Duodenal mucosa (tissue), 2 donors: ENCODE measurements at regions not wholly inside any gene's neighbourhood (a gene's known extent, or its start where the extent isn't known, plus 50 kb on each side); places are given as distances from the start of the nearest gene placed in this dataset.
"Not testable (repeated sequence)": the region's sequence is repeated elsewhere in the genome, so short reads cannot be mapped to it uniquely, and the experiment has no call there.

Experiments
- H3K27ac ChIP-seq: one replicate; pipeline ENCODE4 v1.7.0; 2013; ENCODE audit warnings: low read depth, low read length
- H3K27me3 ChIP-seq, 2 donors: one replicate each; pipeline ENCODE4 v1.7.0; 2013; ENCODE audit warnings: low read length in 2 of 2, control low read depth in 1 of 2; ENCODE audit not compliant: insufficient read depth in 2 of 2, control insufficient read depth in 1 of 2
- H3K36me3 ChIP-seq, 2 donors: one replicate each; pipeline ENCODE4 v1.7.0; 2013; ENCODE audit warnings: low read length in 2 of 2, control low read depth in 1 of 2; ENCODE audit not compliant: insufficient read depth in 2 of 2, control insufficient read depth in 1 of 2
- H3K4me1 ChIP-seq, 2 donors: one replicate each; pipeline ENCODE4 v1.7.0; 2013; ENCODE audit warnings: low read length in 2 of 2, control low read depth in 1 of 2; ENCODE audit not compliant: insufficient read depth in 2 of 2, control insufficient read depth in 1 of 2
- H3K4me3 ChIP-seq, 2 donors: one replicate each; pipeline ENCODE4 v1.7.0; 2013; ENCODE audit warnings: low read length in 2 of 2, low read depth in 1 of 2
- H3K9ac ChIP-seq, 2 donors: one replicate each; pipeline ENCODE4 v1.7.0; 2013; ENCODE audit warnings: low read length in 2 of 2, low read depth in 1 of 2
- H3K9me3 ChIP-seq, 2 donors: one replicate each; pipeline ENCODE4 v1.7.0; 2013; ENCODE audit warnings: low read length in 2 of 2, control low read depth in 1 of 2; ENCODE audit not compliant: control insufficient read depth in 1 of 2

DNA sequence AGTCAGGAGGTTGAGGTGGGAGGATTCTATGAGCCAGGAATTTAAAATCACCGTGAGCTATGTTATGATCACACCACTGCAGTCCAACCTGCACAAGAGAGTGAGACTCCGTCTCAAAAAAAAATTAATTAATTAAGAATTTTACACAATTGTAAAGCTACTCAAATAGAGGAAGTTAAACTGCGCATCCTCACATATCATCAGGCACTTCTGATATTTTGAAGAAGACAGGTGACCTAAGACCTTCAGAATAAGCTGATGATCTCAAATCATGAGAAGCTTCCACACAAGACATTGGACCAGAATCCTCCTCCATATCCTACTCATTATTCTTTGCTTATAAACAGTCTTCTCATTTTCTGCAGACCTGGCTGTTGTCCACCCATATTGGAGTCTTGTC, 800.9 kb downstream of the TMEM121 start:
- H3K27ac ChIP-seq, result no peak overlapping the region

DNA sequence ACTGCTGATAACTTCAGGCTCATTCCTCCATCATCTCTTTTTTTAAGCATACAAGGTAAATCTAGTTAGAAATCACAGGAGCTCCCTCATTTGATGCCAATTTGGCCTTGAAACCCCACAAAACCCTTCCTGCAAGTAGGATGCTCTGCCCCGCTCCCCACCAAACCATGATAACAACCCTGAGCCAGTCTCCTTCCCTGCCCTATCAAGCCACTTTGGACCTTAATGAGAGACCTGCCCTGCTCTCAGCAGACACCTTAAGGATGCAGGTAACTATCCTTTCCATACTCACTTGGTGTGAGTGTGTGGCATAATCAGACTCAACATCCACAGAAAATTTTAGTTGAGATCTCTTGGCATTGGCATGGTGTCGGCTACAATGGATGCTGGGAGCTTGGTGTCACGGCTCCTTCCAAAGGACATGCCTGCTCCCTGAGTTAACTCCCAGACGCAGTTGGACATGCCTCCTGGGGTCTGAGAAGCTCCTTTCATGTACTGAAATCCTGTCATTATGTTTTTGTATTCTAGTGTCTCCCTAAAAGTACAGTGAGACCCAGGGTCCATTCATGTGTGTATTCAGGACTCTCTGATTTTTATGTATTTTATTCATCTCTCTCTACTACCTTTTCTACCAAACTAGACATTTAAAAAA, 801.4 kb downstream of the TMEM121 start:
- H3K36me3 ChIP-seq, H3K4me3 ChIP-seq, H3K9me3 ChIP-seq, H3K27ac ChIP-seq, H3K4me1 ChIP-seq, H3K9ac ChIP-seq, H3K27me3 ChIP-seq: not testable (repeated sequence)

More for the DNA sequence above, 800.9 kb downstream of the TMEM121 start:
- Histone ChIP-seq H3K9ac (no peak overlapping the region), H3K27me3 (peaks cover 0 to 3% of the 10 kb centered on the region in 2 donors), H3K4me3 (no peak overlapping the region), H3K9me3 (no peaks in the 10 kb centered on the region), H3K36me3 (no peaks in the 10 kb centered on the region), H3K4me1 (no peaks in the 10 kb centered on the region)

DNA sequence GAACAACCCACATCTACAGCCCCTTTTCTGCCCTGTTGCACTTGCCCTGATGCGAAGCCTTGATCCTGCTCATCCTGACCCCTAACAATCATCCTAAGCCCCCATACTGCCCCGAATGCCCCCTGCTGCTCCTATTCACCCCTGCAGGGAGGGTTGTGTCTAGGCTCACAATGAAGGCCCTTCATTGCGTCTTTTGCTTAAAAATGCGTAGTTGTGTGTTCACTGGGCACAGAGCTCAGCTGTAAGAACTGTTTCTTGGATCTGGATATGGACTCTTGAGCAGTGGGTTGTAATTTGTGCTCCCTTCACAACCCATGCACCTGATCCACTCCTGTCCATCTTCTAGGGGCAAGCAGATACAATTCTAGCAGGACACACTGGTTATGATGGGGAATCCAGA, 802.9 kb downstream of the TMEM121 start:
- H3K36me3 ChIP-seq, H3K4me3 ChIP-seq, H3K27ac ChIP-seq, H3K27me3 ChIP-seq, H3K9ac ChIP-seq, H3K4me1 ChIP-seq, H3K9me3 ChIP-seq: not testable (repeated sequence)

DNA sequence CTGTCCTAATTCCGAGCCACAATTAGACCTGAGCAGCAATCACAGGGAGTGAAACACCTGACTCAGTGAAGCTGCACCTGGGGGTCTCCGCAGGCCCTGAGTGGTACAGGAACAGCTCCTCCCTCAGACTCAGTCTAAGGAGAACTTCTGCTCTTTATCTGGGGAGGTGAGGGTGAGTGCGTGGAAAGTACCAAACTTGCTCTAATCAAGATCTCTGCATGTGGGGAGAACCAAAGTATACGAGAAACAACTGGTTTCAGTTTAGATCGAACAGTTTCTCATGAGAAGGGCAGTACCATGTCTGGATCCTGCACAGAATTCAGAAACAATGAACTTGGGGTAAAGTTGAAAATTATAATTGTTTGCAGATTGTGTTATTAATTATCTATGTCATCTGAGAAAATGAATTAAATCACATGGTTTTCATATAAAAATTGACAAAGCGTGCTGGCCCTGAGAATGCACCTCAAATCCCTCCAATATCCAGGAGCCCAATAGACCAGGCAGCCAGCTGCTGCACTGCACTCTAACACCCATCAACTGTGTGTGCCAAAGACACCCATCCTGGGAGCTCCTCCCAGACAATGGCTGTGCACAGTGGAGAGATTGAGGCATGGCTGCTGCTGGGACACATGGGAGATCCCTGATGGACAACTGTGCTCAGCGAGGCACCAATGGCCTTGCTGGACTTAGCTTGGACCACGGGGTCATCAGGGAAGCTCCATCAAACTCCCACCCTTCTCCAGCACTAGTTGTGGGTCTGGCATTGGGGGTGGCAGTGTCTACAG, 803.8 kb downstream of the TMEM121 start:
- H3K27ac ChIP-seq, H3K27me3 ChIP-seq, H3K9ac ChIP-seq, H3K36me3 ChIP-seq, H3K4me1 ChIP-seq, H3K9me3 ChIP-seq, H3K4me3 ChIP-seq: not testable (repeated sequence)

DNA sequence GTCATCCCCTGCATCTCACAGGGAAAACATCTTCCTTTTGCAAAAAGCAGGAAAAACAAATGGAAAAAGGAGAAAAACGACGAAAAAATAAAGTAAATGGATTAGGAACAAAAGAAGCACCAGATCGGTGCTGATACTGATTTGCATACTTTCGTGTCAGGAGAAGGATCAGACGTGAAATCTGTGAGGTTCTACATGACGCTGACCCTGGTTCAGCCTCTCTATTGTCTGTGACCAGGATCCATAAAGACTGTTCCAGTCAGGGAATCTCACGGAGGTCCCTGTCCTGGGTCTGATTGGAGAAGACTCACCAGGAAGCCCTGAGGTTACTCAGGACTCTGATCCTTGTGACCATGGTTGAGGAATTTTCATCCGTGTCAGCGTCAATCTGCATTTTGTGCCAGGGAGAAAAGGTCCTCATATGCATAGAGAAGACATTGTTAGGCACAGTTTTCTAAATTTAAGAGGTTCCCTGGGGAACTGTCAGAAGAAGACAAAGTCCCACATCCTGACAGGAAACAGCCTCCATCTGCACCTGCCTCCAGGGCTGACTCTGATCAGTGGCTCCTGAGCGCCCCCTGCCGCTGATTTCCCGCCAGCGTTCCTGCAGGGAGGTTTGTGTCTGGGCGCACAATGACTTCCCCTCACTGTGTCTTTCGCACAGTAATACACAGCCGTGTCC, 808.2 kb downstream of the TMEM121 start:
- not testable (repeated sequence) for H3K27ac ChIP-seq, H3K4me1 ChIP-seq, H3K9ac ChIP-seq, H3K9me3 ChIP-seq, H3K36me3 ChIP-seq, H3K27me3 ChIP-seq, H3K4me3 ChIP-seq

DNA sequence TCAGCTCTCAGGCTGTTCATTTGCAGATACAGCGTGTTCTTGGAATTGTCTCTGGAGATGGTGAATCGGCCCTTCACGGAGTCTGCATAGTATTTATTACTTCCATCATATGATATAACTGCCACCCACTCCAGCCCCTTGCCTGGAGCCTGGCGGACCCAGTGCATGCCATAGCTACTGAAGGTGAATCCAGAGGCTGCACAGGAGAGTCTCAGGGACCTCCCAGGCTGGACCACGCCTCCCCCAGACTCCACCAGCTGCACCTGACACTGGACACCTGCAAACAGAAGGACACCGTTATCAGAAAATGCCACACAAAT, 808.7 kb downstream of the TMEM121 start:
- not testable (repeated sequence) for H3K27me3 ChIP-seq, H3K27ac ChIP-seq, H3K9ac ChIP-seq, H3K4me1 ChIP-seq, H3K4me3 ChIP-seq, H3K9me3 ChIP-seq, H3K36me3 ChIP-seq

DNA sequence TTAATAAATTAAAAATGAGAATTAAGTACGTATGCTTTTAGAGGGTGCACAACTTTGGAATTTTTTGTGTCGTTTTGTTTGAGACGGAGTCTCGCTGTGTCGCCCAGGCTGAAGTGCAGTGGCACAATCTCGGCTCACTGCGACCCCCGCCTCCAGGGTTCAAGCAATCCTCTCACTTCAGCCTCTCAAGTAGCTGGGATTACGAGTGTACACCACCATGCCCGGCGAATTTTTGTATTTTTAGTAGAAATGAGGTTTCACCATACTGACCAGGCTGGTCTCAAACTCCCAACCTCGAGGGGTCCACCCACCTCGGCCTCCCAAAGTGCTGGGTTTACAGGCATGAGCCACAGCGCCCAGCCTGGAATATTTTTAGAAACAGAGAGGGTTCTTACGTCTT, 812.4 kb downstream of the TMEM121 start:
- H3K36me3 ChIP-seq, H3K9ac ChIP-seq, H3K27ac ChIP-seq, H3K4me3 ChIP-seq, H3K27me3 ChIP-seq, H3K9me3 ChIP-seq, H3K4me1 ChIP-seq: not testable (repeated sequence)

DNA sequence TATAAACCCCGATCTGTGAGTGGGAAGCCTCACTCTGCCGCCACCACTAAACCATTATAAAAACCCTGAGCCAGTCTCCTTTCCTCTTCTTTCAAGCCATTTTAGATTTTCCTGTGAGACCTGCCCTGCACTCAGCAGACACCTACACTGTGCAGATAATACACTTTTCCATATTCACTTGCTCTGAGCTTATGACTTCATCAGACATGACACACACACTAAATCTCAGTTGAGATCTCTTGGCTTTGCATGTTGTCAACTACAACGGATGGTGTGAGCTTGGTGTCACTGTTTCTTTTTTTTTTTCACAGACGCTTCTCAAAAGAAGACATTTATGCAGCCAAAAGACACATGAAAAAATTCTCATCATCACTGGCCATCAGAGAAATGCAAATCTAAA, 814.3 kb downstream of the TMEM121 start:
- H3K36me3 ChIP-seq, H3K4me1 ChIP-seq, H3K9me3 ChIP-seq, H3K4me3 ChIP-seq, H3K27me3 ChIP-seq, H3K9ac ChIP-seq, H3K27ac ChIP-seq: not testable (repeated sequence)

DNA sequence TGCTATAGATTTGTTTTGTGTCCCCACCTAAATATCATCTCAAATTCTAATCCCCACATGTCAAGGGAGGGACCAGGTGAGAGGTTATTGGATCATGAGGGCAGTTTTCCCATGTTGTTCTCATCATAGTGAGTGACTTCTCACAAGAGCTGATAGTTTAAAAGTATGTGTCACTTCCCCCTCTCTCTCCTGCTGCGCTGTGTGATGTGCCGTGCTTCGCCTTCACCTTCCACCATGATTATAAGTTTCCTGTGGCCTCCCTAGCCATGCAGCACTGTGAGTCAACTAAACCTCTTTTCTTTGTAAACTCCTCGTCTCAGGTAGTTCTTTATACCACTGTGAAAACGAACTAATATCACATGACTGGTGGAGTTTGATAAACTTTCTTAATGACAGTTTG, 814.8 kb downstream of the TMEM121 start:
- H3K4me3 ChIP-seq, H3K27ac ChIP-seq, H3K27me3 ChIP-seq, H3K36me3 ChIP-seq, H3K9ac ChIP-seq, H3K9me3 ChIP-seq, H3K4me1 ChIP-seq: not testable (repeated sequence)

DNA sequence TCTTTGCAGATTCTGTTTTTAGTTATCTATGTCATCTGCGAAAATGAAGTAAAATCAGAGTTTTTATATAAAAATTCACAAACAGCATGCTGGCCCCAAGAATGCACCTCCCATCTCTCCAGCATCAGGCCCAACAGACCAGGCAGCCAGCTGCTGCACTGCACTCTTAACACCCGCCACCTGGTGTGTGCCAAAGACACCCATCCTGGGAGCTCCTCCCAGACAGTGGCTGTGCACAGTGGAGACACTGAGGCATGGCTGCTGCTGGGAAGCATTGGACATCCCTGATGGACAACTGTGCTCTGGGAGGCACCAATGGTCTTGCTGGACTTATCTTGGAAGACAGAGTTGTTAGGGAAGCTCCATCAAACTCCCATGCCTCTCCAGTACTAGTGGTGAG, 817.2 kb downstream of the TMEM121 start:
- no peaks in the 10 kb centered on the region for H3K36me3 ChIP-seq
- no peaks in the 10 kb centered on the region for H3K9me3 ChIP-seq
- no peak overlapping the region for H3K9ac ChIP-seq
- H3K4me1 ChIP-seq, result no peaks in the 10 kb centered on the region
- peaks cover 0 to 4% of the 10 kb centered on the region in 2 donors for H3K27me3 ChIP-seq
- no peak overlapping the region for H3K4me3 ChIP-seq
- no peak overlapping the region for H3K27ac ChIP-seq
